Lung microvascular endothelial cell (primary cell): ENCODE measurements at regions not wholly inside any gene's neighbourhood (a gene's known extent, or its start where the extent isn't known, plus 50 kb on each side); places are given as distances from the start of the nearest gene placed in this dataset.

ENCODE experiments used
- DNase-seq, 2 donors: peaks; one replicate each; pipeline versions ENCODE4 v3.0.0 to v3.0.0-alpha.2; 2010; ENCODE audit warnings: low read depth in 2 of 2

GRCh38 chr4:13054420-13054970 is 429.6 kb downstream of the RAB28 start:
- DNase-seq, result no peak

GRCh38 chr4:13047591-13047990 is 436.5 kb downstream of the RAB28 start:
- DNase-seq, result no peak

DNA sequence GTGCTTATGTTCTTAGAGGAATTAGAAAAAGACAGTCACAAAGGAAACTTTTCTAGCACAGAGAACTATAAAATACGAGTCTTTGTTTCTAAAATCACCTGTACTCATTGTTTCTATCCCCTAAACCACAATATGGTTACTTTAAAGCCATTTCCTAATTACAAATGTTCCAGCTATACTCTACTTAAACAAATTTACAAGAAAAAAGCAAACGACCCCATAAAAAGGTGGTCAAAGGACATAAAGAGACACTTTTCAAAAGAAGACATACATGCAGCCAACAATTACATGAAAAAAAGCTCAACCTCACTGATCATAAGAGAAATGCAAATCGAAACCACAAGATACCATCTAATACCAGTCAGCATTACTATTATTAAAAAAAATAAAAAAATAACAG is 447.3 kb downstream of the RAB28 start:
- DNase-seq, result no peak

DNA sequence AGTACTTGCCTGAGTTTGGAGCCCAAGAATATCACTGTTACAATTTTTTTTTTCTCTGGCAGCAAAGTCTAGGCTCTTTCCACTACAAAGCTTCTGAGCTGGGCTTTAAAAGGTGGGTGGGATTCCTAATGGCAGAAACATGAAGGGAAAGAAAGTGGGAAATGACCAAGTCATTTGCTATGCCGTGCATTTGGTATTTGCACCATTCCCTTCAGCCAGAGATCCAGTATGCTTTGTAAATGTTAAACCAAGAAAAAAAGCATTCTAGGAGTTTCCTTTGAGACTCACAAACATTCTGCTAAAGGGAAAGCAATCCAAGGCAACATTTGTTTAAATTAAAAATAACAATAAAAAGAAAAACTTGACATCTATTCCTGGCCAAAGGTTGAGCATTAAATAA is 451.2 kb downstream of the RAB28 start:
- no peak for DNase-seq

- no peak for DNase-seq
These were observed 459.7 kb downstream of the RAB28 start for GRCh38 chr4:13024147-13025105.

DNA sequence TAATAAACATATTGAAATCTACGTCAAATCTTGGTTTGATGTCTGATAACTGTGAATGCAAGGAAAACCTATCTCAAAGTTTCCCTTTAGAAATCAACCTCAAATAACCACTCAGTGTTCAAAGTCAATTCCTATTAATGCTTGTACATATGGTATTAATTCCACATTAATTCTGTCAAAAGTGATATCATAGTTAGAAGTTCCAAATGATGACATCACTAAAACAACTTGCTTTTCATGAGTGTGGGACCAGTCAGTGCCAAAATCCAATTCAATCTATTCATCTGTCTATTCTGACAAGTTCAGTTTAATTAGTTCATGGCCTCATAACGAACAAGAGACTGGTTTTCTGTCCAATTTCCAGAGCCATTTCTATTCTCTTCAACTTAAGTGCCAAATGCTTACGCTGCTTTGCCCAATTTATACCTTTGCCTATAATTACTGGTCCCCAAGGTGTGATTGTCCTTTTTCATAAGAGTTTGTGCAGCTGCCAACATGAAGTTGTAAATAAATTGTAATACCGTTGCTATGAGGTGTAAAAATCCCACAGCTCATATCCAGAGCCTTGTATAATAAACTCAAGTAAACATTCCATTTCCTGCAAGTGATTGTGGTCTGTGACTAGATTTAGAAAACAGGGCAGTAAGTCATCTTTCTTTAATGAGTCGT is 476.2 kb downstream of the RAB28 start:
- DNase-seq, result no peak

GRCh38 chr4:12993923-12994322 is 490.2 kb downstream of the RAB28 start:
- no peak for DNase-seq

- no peak for DNase-seq
These were observed 496.9 kb downstream of the RAB28 start for GRCh38 chr4:12987284-12987683.

- no peak for DNase-seq
These were observed 504.3 kb downstream of the RAB28 start for GRCh38 chr4:12979797-12980196.

- DNase-seq, result no peak
These were observed 505.8 kb downstream of the RAB28 start for GRCh38 chr4:12978310-12978709.

- DNase-seq, result no peak
These were observed 508.6 kb downstream of the RAB28 start for GRCh38 chr4:12975511-12975910.

DNA sequence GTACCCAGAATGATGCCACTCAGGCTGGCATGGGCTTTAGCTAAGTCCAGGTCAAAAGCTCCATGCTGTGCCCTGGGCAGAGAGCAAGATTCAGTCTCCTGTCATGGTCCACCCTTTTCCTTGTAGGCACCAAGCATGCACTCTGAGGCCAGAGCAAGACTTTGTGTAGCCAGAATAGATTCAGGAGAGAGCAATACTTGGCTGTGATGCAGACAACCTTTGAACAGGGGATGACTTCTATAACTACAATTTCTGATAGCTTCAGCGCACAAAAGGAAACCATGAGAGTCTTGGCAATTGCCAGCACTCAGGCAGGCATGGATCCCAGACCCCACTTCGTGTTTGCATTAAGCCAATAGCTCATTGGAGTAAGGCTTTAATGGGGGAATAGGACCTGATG is 510.6 kb downstream of the RAB28 start:
- no peak for DNase-seq

DNA sequence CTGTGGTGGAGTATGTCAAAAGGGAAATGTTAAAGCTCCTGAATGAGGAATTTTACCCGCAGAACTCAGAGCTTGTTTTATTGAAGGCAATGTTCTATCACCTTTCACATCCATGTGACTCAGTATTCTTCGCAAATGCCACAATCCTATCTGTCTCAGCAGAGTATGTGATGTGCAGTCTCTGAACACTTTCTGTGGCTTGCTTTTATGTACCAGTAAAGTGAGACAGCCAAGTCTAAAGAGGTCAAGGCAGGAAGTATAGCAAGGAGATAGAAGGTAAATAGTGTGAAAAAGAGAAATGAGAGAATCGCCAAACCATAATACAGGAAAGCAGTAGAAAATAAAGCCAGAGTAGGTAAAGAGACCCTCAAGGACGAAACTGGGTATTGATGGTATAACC is 515.8 kb downstream of the RAB28 start:
- no peak for DNase-seq

GRCh38 chr4:12966726-12967125 is 517.4 kb downstream of the RAB28 start:
- no peak for DNase-seq

DNA sequence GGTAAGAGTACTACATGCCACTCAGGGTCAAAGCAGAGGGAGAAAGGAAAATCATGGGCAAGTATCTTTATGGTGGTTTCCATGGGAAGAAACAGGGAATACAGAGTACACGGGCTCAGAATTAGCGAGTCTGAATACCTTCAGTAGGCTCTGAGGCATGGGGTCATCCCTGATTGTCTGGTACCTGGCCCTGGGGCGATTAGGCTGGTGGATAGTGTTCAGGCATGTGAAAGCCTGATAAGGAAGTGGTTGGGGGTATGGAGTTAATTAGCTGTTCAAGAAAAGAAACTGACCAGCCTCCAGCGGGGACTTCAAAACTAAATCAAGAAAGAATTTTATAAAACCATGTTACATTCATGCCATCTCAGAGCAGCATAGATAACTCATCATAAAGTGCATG is 518.8 kb downstream of the RAB28 start:
- no peak for DNase-seq

- DNase-seq, result no peak
These were observed 520.2 kb downstream of the RAB28 start for GRCh38 chr4:12963912-12964311.

DNA sequence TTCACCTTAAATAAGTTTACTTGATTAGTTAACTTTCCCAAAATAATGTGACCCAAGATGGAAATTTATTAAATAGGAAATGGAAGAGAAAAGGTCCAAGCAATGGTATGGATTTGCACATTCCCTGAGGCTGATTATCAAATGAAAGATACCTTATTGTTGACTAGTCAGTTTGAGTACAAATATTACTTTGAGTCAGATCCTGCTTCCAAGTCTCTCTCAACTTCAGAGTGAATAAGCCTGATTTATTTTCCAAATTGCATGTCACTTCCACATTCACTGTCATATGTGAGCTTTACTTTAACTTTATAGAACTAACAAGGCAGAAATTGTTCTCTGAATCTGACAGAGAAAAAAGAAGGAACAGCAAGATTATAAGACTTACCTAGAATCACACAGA is 520.8 kb downstream of the RAB28 start:
- DNase-seq, result no peak

GRCh38 chr4:12961713-12962112 is 522.4 kb downstream of the RAB28 start:
- DNase-seq, result no peak

- no peak for DNase-seq
These were observed 525.7 kb downstream of the RAB28 start for GRCh38 chr4:12958436-12958835.

- DNase-seq, result no peak
These were observed 527.0 kb downstream of the RAB28 start for GRCh38 chr4:12957108-12957507.

DNA sequence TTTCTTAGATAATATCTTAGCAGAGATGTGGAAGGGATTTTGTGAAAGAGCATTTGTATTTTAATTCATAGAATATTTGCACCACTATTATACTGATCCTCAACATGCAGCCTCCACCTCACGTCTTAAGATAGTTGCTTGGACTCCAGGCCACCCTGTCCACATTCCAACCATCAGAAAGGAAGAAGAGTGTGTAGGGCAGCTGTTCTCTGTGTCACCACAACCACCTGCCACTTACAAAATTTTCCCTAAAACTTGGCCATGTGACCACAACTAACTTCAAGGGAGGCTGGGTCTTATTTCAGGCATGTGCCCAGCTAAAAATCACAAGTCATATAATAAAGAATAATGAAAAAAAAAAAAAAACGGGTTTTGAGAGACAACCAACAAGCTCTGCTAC is 528.1 kb downstream of the RAB28 start:
- no peak for DNase-seq

DNA sequence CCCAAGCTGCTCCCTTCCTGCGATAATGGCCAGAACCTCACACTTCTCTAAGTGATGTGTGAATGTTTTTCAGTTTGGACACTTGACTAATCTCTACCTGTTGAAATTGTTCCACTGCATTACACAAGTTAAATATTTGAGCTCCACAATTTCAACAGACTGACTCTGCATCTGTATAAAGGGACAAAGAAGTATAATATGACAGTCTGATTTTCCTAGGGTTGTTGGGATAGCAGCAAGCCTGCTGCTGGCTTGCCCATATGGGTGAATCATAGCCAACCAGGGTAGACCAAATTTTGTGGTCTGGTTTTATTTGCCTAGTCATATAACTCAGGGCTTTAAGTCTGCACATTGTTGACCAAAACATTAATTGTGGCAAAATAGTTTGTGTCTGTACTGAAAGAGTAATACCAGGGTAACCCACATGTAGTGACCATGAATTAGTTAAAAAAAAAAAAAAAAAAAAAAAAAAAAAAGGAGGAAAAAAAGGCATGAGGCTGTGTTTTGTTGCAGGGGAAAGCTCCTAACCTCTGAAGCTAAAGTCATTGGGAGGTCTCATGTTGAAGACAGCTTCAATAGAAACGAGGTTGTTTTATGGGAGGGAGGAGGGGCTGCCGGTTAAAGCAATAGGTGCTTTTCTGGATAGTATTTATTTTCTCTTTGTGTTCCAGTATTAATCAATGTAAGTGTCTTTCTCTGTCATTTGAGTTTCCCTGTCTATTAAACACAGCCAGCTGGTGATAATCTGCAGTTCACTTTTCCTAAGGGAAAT is 534.2 kb downstream of the RAB28 start:
- DNase-seq, result no peak
